GM12865 (cell line): ENCODE measurements at regions not wholly inside any gene's neighbourhood (a gene's known extent, or its start where the extent isn't known, plus 50 kb on each side); places are given as distances from the start of the nearest gene placed in this dataset.

ENCODE experiments used
- DNase-seq: peaks from one replicate; pipeline ENCODE4 v3.0.0; 2010; ENCODE audit warnings: low read depth
- H3K4me3 ChIP-seq: 2 replicates; pipeline ENCODE4 v1.5.1; 2011; ENCODE audit warnings: mild to moderate bottlenecking, low read depth, low read length, control low read depth
- TF ChIP-seq, protein P1 (sequence below): IDR thresholded peaks from 2 replicates; pipeline ENCODE4 v1.5.1; 2011; ENCODE audit warnings: low read length, control low read depth, low read depth, inconsistent platforms; ENCODE audit not compliant: insufficient read depth; ENCODE audit errors: missing control alignments

- no peak for DNase-seq
- TF ChIP-seq, protein P1, sequence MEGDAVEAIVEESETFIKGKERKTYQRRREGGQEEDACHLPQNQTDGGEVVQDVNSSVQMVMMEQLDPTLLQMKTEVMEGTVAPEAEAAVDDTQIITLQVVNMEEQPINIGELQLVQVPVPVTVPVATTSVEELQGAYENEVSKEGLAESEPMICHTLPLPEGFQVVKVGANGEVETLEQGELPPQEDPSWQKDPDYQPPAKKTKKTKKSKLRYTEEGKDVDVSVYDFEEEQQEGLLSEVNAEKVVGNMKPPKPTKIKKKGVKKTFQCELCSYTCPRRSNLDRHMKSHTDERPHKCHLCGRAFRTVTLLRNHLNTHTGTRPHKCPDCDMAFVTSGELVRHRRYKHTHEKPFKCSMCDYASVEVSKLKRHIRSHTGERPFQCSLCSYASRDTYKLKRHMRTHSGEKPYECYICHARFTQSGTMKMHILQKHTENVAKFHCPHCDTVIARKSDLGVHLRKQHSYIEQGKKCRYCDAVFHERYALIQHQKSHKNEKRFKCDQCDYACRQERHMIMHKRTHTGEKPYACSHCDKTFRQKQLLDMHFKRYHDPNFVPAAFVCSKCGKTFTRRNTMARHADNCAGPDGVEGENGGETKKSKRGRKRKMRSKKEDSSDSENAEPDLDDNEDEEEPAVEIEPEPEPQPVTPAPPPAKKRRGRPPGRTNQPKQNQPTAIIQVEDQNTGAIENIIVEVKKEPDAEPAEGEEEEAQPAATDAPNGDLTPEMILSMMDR = no peak
- no peak overlapping the region for H3K4me3 ChIP-seq
These were observed 52.6 kb upstream of the SP8 start for GRCh38 chr7:20839196-20839735.

DNA sequence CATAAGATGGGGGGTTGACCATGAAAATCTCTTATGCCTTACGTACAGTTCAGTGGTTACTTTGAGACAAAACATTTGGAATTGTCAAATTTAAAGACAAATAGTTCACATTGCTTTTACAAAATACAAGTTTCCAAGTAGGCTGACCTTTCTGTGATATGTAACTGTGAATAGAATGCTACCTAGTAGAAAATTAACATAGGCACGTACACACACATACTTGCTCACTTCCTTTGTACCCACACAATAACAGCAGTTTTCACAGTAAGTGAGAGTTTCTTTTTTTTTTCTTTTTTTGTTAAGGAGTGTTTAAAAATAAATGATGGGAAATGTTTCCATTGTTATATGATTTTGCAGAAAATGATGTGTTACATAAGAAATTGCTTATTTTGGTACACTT is 53.3 kb upstream of the SP8 start:
- no peak overlapping the region for H3K4me3 ChIP-seq
- TF ChIP-seq, protein P1 = no peak
- no peak for DNase-seq

DNA sequence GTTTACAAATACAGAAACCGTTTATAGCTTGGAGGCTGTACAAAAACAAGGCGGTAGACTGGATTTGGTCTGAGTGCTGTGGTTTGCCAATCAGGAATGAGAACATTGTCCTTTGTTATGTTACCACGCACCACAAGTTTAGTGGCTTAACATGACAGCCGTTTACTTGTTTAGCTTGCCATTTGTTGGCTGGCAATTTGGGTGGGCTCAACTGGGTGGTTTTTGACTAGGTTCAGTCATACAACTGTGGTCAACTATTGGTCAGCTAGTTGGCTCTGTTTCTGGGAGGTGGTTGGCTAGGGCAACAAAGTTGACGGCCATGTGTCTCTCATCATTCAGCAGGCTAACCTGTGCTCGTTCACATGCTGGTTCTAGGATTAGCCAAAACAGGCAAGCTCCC is 60.1 kb upstream of the SP8 start:
- TF ChIP-seq, protein P1 = no peak
- no peak for DNase-seq
- no peak overlapping the region for H3K4me3 ChIP-seq

GRCh38 chr7:20858951-20859350 is 72.3 kb upstream of the SP8 start:
- H3K4me3 ChIP-seq = no peak overlapping the region
- TF ChIP-seq, protein P1 = no peak
- no peak for DNase-seq

GRCh38 chr7:20861468-20861867 is 74.8 kb upstream of the SP8 start:
- no peak for DNase-seq
- TF ChIP-seq, protein P1 = no peak
- H3K4me3 ChIP-seq = no peak overlapping the region

DNA sequence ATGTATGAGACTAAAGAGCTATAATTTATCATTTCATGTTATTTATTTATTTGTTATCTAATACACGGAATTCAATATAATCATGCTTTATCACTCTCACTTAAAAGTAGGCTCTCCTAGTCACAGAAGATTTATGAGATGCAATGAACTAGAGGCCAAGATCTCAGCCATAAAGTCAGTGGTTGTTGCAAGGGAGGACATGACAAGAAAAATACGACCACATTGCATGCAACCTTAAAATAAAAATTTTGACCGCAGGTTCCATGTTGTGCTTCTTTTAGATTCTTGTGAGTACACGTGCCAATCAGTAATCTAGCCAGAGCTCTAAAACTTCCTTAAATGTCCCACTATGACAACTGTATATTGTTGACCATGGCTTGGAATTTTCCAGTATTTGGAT is 75.9 kb upstream of the SP8 start:
- TF ChIP-seq, protein P1 = no peak
- no peak overlapping the region for H3K4me3 ChIP-seq
- DNase-seq = no peak

GRCh38 chr7:20864221-20864620 is 77.5 kb upstream of the SP8 start:
- no peak overlapping the region for H3K4me3 ChIP-seq
- TF ChIP-seq, protein P1 = no peak
- DNase-seq = no peak
